DMS 273 treated with DMSO at 0.1 percent for 48 hours (cell line): ENCODE measurements at regions not wholly inside any gene's neighbourhood (a gene's known extent, or its start where the extent isn't known, plus 50 kb on each side); places are given as distances from the start of the nearest gene placed in this dataset.

Experiments used
- DNase-seq: peaks from one replicate; lab custom pipeline; 2025; lab: John Stamatoyannopoulos, UW

GRCh38 chr11:15773476-15774387 is 582.6 kb downstream of the SOX6 start:
- no peak for DNase-seq

- DNase-seq, result no peak
Observed at GRCh38 chr11:15774388-15774939, 581.9 kb downstream of the SOX6 start.

GRCh38 chr11:15775015-15775541 is 581.3 kb downstream of the SOX6 start:
- DNase-seq, result no peak

GRCh38 chr11:15775797-15776196 is 580.5 kb downstream of the SOX6 start:
- DNase-seq, result no peak

- no peak for DNase-seq
Observed at GRCh38 chr11:15776366-15776765, 580.0 kb downstream of the SOX6 start.

GRCh38 chr11:15779518-15779917 is 576.8 kb downstream of the SOX6 start:
- no peak for DNase-seq

GRCh38 chr11:15780382-15780781 is 576.0 kb downstream of the SOX6 start:
- no peak for DNase-seq

- no peak for DNase-seq
Observed at GRCh38 chr11:15780837-15781236, 575.5 kb downstream of the SOX6 start.

GRCh38 chr11:15783619-15784018 is 572.7 kb downstream of the SOX6 start:
- DNase-seq, result no peak

GRCh38 chr11:15793043-15793996 is 563.0 kb downstream of the SOX6 start:
- DNase-seq, result no peak

GRCh38 chr11:15794361-15795150 is 561.8 kb downstream of the SOX6 start:
- DNase-seq, result no peak

- DNase-seq, result no peak
Observed at GRCh38 chr11:15795378-15795777, 561.0 kb downstream of the SOX6 start.

- no peak for DNase-seq
Observed at GRCh38 chr11:15800111-15800800, 556.1 kb downstream of the SOX6 start.

GRCh38 chr11:15801126-15801525 is 555.2 kb downstream of the SOX6 start:
- DNase-seq, result no peak

- DNase-seq, result no peak
Observed at GRCh38 chr11:15801616-15802015, 554.7 kb downstream of the SOX6 start.

- DNase-seq, result no peak
Observed at GRCh38 chr11:15805726-15806125, 550.6 kb downstream of the SOX6 start.

GRCh38 chr11:15806217-15806616 is 550.1 kb downstream of the SOX6 start:
- no peak for DNase-seq

GRCh38 chr11:15807827-15808226 is 548.5 kb downstream of the SOX6 start:
- DNase-seq, result no peak

GRCh38 chr11:15810082-15810481 is 546.3 kb downstream of the SOX6 start:
- DNase-seq, result no peak

- DNase-seq, result no peak
Observed at GRCh38 chr11:15810525-15810924, 545.8 kb downstream of the SOX6 start.
